ENCODE measurements at regions not wholly inside any gene's neighbourhood (a gene's known extent, or its start where the extent isn't known, plus 50 kb on each side); places are given as distances from the start of the nearest gene placed in this dataset.

- no peak for DNase-seq (ENCODE audit: low read depth in 2 of 2, low spot score in 1 of 2)
Measured at GRCh38 chr16:86052115-86052670, 153.2 kb downstream of the IRF8 start.

GRCh38 chr16:86052926-86053325 lies 154.0 kb downstream of the IRF8 start:
- DNase-seq (ENCODE audit: low read depth in 2 of 2, low spot score in 1 of 2), result no peak

- no peak for DNase-seq (ENCODE audit: low read depth in 2 of 2, low spot score in 1 of 2)
Measured at GRCh38 chr16:86059253-86060171, 160.6 kb downstream of the IRF8 start.

GRCh38 chr16:86060381-86061317 lies 161.7 kb downstream of the IRF8 start:
- DNase-seq (ENCODE audit: low read depth in 2 of 2, low spot score in 1 of 2), result no peak

- DNase-seq (ENCODE audit: low read depth in 2 of 2, low spot score in 1 of 2), result no peak
Measured at GRCh38 chr16:86061318-86061695, 162.3 kb downstream of the IRF8 start.

- DNase-seq (ENCODE audit: low read depth in 2 of 2, low spot score in 1 of 2), result no peak
Measured at GRCh38 chr16:86061721-86062120, 162.8 kb downstream of the IRF8 start.

- no peak for DNase-seq (ENCODE audit: low read depth in 2 of 2, low spot score in 1 of 2)
Measured at GRCh38 chr16:86062271-86062965, 163.5 kb downstream of the IRF8 start.

- no peak for DNase-seq (ENCODE audit: low read depth in 2 of 2, low spot score in 1 of 2)
Measured at GRCh38 chr16:86063760-86064405, 164.9 kb downstream of the IRF8 start.

GRCh38 chr16:86064431-86065250 lies 165.7 kb downstream of the IRF8 start:
- no peak for DNase-seq (ENCODE audit: low read depth in 2 of 2, low spot score in 1 of 2)

GRCh38 chr16:86065711-86066110 lies 166.7 kb downstream of the IRF8 start:
- DNase-seq (ENCODE audit: low read depth in 2 of 2, low spot score in 1 of 2), result no peak

- DNase-seq (ENCODE audit: low read depth in 2 of 2, low spot score in 1 of 2), result no peak
Measured at GRCh38 chr16:86066811-86067210, 167.8 kb downstream of the IRF8 start.

- DNase-seq (ENCODE audit: low read depth in 2 of 2, low spot score in 1 of 2), result no peak
Measured at GRCh38 chr16:86067516-86067915, 168.6 kb downstream of the IRF8 start.

- DNase-seq (ENCODE audit: low read depth in 2 of 2, low spot score in 1 of 2), result no peak
Measured at GRCh38 chr16:86067936-86068335, 169.0 kb downstream of the IRF8 start.

GRCh38 chr16:86068722-86069121 lies 169.8 kb downstream of the IRF8 start:
- DNase-seq (ENCODE audit: low read depth in 2 of 2, low spot score in 1 of 2), result no peak

- no peak for DNase-seq (ENCODE audit: low read depth in 2 of 2, low spot score in 1 of 2)
Measured at GRCh38 chr16:86069736-86070298, 170.9 kb downstream of the IRF8 start.

GRCh38 chr16:86070484-86070883 lies 171.5 kb downstream of the IRF8 start:
- DNase-seq (ENCODE audit: low read depth in 2 of 2, low spot score in 1 of 2), result no peak

GRCh38 chr16:86070971-86071370 lies 172.0 kb downstream of the IRF8 start:
- no peak for DNase-seq (ENCODE audit: low read depth in 2 of 2, low spot score in 1 of 2)

GRCh38 chr16:86071611-86072240 lies 172.8 kb downstream of the IRF8 start:
- no peak for DNase-seq (ENCODE audit: low read depth in 2 of 2, low spot score in 1 of 2)

Measured in stimulated activated CD8-positive, alpha-beta memory T cell treated with anti-CD3 and anti-CD28 coated beads, Interleukin-4, amount 100 ng/mL, for 4 hours (primary cell).